ENCODE measurements at regions not wholly inside any gene's neighbourhood (a gene's known extent, or its start where the extent isn't known, plus 50 kb on each side); places are given as distances from the start of the nearest gene placed in this dataset.

GRCh38 chr18:68219872-68220271, 495.0 kb downstream of the TMX3 start:
- DNase-seq (ENCODE audit: low read depth) = no peak
- no peak for TF ChIP-seq CTCF (IDR thresholded peaks at IDR 0.05; ENCODE audit: insufficient read depth, low read depth, low read length, missing control alignments)
- no peak overlapping the region for H3K4me3 ChIP-seq (ENCODE audit: low read depth, low read length)

GRCh38 chr18:68219274-68219673, 495.6 kb downstream of the TMX3 start:
- no peak overlapping the region for H3K4me3 ChIP-seq (ENCODE audit: low read depth, low read length)
- no peak for DNase-seq (ENCODE audit: low read depth)
- no peak for TF ChIP-seq CTCF (IDR thresholded peaks at IDR 0.05; ENCODE audit: insufficient read depth, low read depth, low read length, missing control alignments)

GRCh38 chr18:68215931-68216330, 499.0 kb downstream of the TMX3 start:
- TF ChIP-seq CTCF (IDR thresholded peaks at IDR 0.05; ENCODE audit: insufficient read depth, low read depth, low read length, missing control alignments) = no peak
- DNase-seq (ENCODE audit: low read depth) = no peak

GRCh38 chr18:68186039-68186438, 528.9 kb downstream of the TMX3 start:
- no peak for TF ChIP-seq CTCF (IDR thresholded peaks at IDR 0.05; ENCODE audit: insufficient read depth, low read depth, low read length, missing control alignments)
- no peak for DNase-seq (ENCODE audit: low read depth)

More at GRCh38 chr18:68215931-68216330, 499.0 kb downstream of the TMX3 start:
- no peak overlapping the region for H3K4me3 ChIP-seq (ENCODE audit: low read depth, low read length)

GRCh38 chr18:68181956-68182355, 533.0 kb downstream of the TMX3 start:
- no peak overlapping the region for H3K4me3 ChIP-seq (ENCODE audit: low read depth, low read length)
- TF ChIP-seq CTCF (IDR thresholded peaks at IDR 0.05; ENCODE audit: insufficient read depth, low read depth, low read length, missing control alignments) = no peak
- no peak for DNase-seq (ENCODE audit: low read depth)

More at GRCh38 chr18:68186039-68186438, 528.9 kb downstream of the TMX3 start:
- no peak overlapping the region for H3K4me3 ChIP-seq (ENCODE audit: low read depth, low read length)

GRCh38 chr18:68179811-68180210, 535.1 kb downstream of the TMX3 start:
- TF ChIP-seq CTCF (IDR thresholded peaks at IDR 0.05; ENCODE audit: insufficient read depth, low read depth, low read length, missing control alignments) = no peak
- no peak for DNase-seq (ENCODE audit: low read depth)
- H3K4me3 ChIP-seq (ENCODE audit: low read depth, low read length) = no peak overlapping the region

- no peak for DNase-seq (ENCODE audit: low read depth)
- no peak for TF ChIP-seq CTCF (IDR thresholded peaks at IDR 0.05; ENCODE audit: insufficient read depth, low read depth, low read length, missing control alignments)
- no peak overlapping the region for H3K4me3 ChIP-seq (ENCODE audit: low read depth, low read length)
Observed at GRCh38 chr18:68178921-68179320, 536.0 kb downstream of the TMX3 start.
